H1 (cell line): ENCODE measurements at regions not wholly inside any gene's neighbourhood (a gene's known extent, or its start where the extent isn't known, plus 50 kb on each side); places are given as distances from the start of the nearest gene placed in this dataset.

Experiments used
- BCL11A ChIP-seq, 2 experiments: IDR thresholded peaks; one replicate each; pipeline ENCODE4 v1.6.1; 2011; ENCODE audit warnings: low read depth in 2 of 2, low read length in 2 of 2, mild to moderate bottlenecking in 2 of 2
- CHD7 ChIP-seq: fragments of 300-600 bp; sonication (generic); IDR thresholded peaks from 2 replicates; pipeline ENCODE4 v1.7.1; 2012; ENCODE audit warnings: low read length, moderate library complexity, mild to moderate bottlenecking, inconsistent platforms; ENCODE audit not compliant: insufficient replicate concordance
- CTCF ChIP-seq, 3 experiments: IDR thresholded peaks; 1 replicate in 2 of 3; 2 replicates in 1 of 3; pipeline versions ENCODE4 v1.5.1 to v1.6.1; 2011; ENCODE audit warnings: low read length in 3 of 3, mild to moderate bottlenecking in 3 of 3, inconsistent platforms in 2 of 3, low read depth in 1 of 3, moderate library complexity in 1 of 3; ENCODE audit not compliant: insufficient read depth in 1 of 3; ENCODE audit errors: control extremely low read depth in 1 of 3
- MAFK ChIP-seq: IDR thresholded peaks from 2 replicates; pipeline ENCODE4 v1.6.1; 2012; ENCODE audit warnings: low read depth, mild to moderate bottlenecking, improper control_type of control experiment, low read length
- PHF8 ChIP-seq: fragments of 200-600 bp; sonication (generic); conservative IDR thresholded peaks from 2 replicates; pipeline ENCODE4 v1.7.1; 2012; ENCODE audit warnings: low read depth, mild to moderate bottlenecking, inconsistent platforms, low read length, moderate library complexity
- POLR2A ChIP-seq, 2 experiments: IDR thresholded peaks; 1 replicate in 1 of 2; 2 replicates in 1 of 2; pipeline ENCODE4 v1.6.1; 2011; ENCODE audit warnings: low read depth in 2 of 2, low read length in 2 of 2, mild to moderate bottlenecking in 2 of 2; ENCODE audit errors: control extremely low read depth in 1 of 2
- RAD21 ChIP-seq, 2 experiments: IDR thresholded peaks in 1 of 2; conservative IDR thresholded peaks in 1 of 2; 2 replicates each; pipeline ENCODE4 v1.6.1; 2011; ENCODE audit warnings: low read depth in 2 of 2, low read length in 2 of 2, improper control_type of control experiment in 1 of 2, inconsistent platforms in 1 of 2, mild to moderate bottlenecking in 1 of 2, moderate library complexity in 1 of 2
- RNF2 ChIP-seq: fragments of 200-900, 300-1000 bp; sonication (generic); IDR thresholded peaks from 2 replicates; pipeline ENCODE4 v1.7.1; 2016; ENCODE audit warnings: borderline replicate concordance, low read depth, mild to moderate bottlenecking, antibody characterized with exemption, low read length; ENCODE audit not compliant: poor library complexity, severe bottlenecking; ENCODE audit errors: missing control alignments
- SIN3A ChIP-seq, 2 experiments: IDR thresholded peaks in 1 of 2; conservative IDR thresholded peaks in 1 of 2; 2 replicates each; pipeline ENCODE4 v1.6.1; 2011 to 2012; ENCODE audit warnings: low read length in 2 of 2, improper control_type of control experiment in 1 of 2, low read depth in 1 of 2, mild to moderate bottlenecking in 1 of 2
- SUZ12 ChIP-seq: fragments of 200-600 bp; sonication (generic); IDR thresholded peaks from 2 replicates; pipeline ENCODE4 v1.6.1; 2012; ENCODE audit warnings: mild to moderate bottlenecking, inconsistent platforms, low read length, moderate library complexity, mixed read lengths
- ZNF274 ChIP-seq: IDR thresholded peaks from 2 replicates; pipeline ENCODE4 v1.7.0; 2012; ENCODE audit warnings: low read length, borderline replicate concordance; ENCODE audit errors: extremely low read depth

- TF ChIP-seq SUZ12 (no peak), RNF2 (no peak), SIN3A (conservative IDR thresholded peaks at IDR 0.05 in 1 of 2, IDR thresholded peaks at IDR 0.05 in 1 of 2; ENCODE audit: low read depth in 1 of 2, low read length in 2 of 2) (no peak), ZNF274 (no peak), CTCF (IDR thresholded peaks at IDR 0.05; ENCODE audit: control extremely low read depth in 1 of 3, insufficient read depth in 1 of 3, low read depth in 1 of 3, low read length in 3 of 3) (no peak), PHF8 (no peak), MAFK (no peak), CHD7 (no peak), POLR2A (IDR thresholded peaks at IDR 0.05; ENCODE audit: control extremely low read depth in 1 of 2, low read depth in 2 of 2, low read length in 2 of 2) (no peak), BCL11A (IDR thresholded peaks at IDR 0.05; ENCODE audit: low read depth in 2 of 2, low read length in 2 of 2) (no peak), RAD21 (IDR thresholded peaks at IDR 0.05 in 1 of 2, conservative IDR thresholded peaks at IDR 0.05 in 1 of 2; ENCODE audit: low read depth in 2 of 2, low read length in 2 of 2) (no peak)
Observed at GRCh38 chr1:29592261-29592615, 355.9 kb downstream of the PTPRU start.
